ENCODE measurements at regions not wholly inside any gene's neighbourhood (a gene's known extent, or its start where the extent isn't known, plus 50 kb on each side); places are given as distances from the start of the nearest gene placed in this dataset.
"Not testable (repeated sequence)": the region's sequence is repeated elsewhere in the genome, so short reads cannot be mapped to it uniquely, and the experiment has no call there.

GRCh38 chr17:53475002-53475401 is 347.7 kb upstream of the KIF2B start:
- no peaks in the 10 kb centered on the region for H3K27me3 Mint-ChIP-seq
- no peak overlapping the region for H3K27ac Mint-ChIP-seq
- H3K9me3 Mint-ChIP-seq: peaks cover 4 to 6% of the 10 kb centered on the region in 2 donors
- ATAC-seq: no peak
- no peak overlapping the region for H3K4me3 Mint-ChIP-seq
- DNase-seq: no peak
- H3K4me1 Mint-ChIP-seq: no peaks in the 10 kb centered on the region

- peaks cover 0 to 14% of the 10 kb centered on the region in 2 donors for H3K9me3 Mint-ChIP-seq
- H3K4me1 Mint-ChIP-seq: no peaks in the 10 kb centered on the region
- ATAC-seq (no peak), DNase-seq (no peak)
- H3K27me3 Mint-ChIP-seq: no peaks in the 10 kb centered on the region
- no peak overlapping the region for H3K27ac Mint-ChIP-seq
- H3K4me3 Mint-ChIP-seq: no peak overlapping the region
Observed at GRCh38 chr17:53472586-53472985, 350.1 kb upstream of the KIF2B start.

- Mint-ChIP-seq H3K4me1 (no peaks in the 10 kb centered on the region), H3K9me3 (peaks cover 0 to 14% of the 10 kb centered on the region in 2 donors), H3K4me3 (no peak overlapping the region), H3K27ac (no peak overlapping the region), H3K27me3 (no peaks in the 10 kb centered on the region)
- ATAC-seq (no peak), DNase-seq (no peak)
Observed at GRCh38 chr17:53471514-53471913, 351.2 kb upstream of the KIF2B start.

- H3K27ac Mint-ChIP-seq: no peak overlapping the region
- peaks cover 0 to 14% of the 10 kb centered on the region in 2 donors for H3K9me3 Mint-ChIP-seq
- no peak for DNase-seq
- no peaks in the 10 kb centered on the region for H3K4me1 Mint-ChIP-seq
- no peak overlapping the region for H3K4me3 Mint-ChIP-seq
- ATAC-seq: no peak
- no peaks in the 10 kb centered on the region for H3K27me3 Mint-ChIP-seq
Observed at GRCh38 chr17:53470626-53471025, 352.1 kb upstream of the KIF2B start.

GRCh38 chr17:53466733-53467132 is 356.0 kb upstream of the KIF2B start:
- Mint-ChIP-seq H3K27ac (no peak overlapping the region), H3K4me3 (no peak overlapping the region), H3K9me3 (peaks cover 0 to 14% of the 10 kb centered on the region in 2 donors), H3K4me1 (no peaks in the 10 kb centered on the region), H3K27me3 (no peaks in the 10 kb centered on the region)
- no peak for DNase-seq
- no peak for ATAC-seq

GRCh38 chr17:53464396-53464795 is 358.3 kb upstream of the KIF2B start:
- H3K27ac Mint-ChIP-seq, DNase-seq, H3K4me3 Mint-ChIP-seq, ATAC-seq, H3K27me3 Mint-ChIP-seq, H3K4me1 Mint-ChIP-seq: not testable (repeated sequence)
- peaks cover 0 to 11% of the 10 kb centered on the region in 2 donors for H3K9me3 Mint-ChIP-seq

- peaks cover 0 to 12% of the 10 kb centered on the region in 2 donors for H3K9me3 Mint-ChIP-seq
- H3K4me1 Mint-ChIP-seq: no peaks in the 10 kb centered on the region
- no peak overlapping the region for H3K27ac Mint-ChIP-seq
- ATAC-seq: no peak
- no peak overlapping the region for H3K4me3 Mint-ChIP-seq
- H3K27me3 Mint-ChIP-seq: no peaks in the 10 kb centered on the region
- no peak for DNase-seq
Observed at GRCh38 chr17:53463363-53463762, 359.4 kb upstream of the KIF2B start.

- peaks cover under 1 to 14% of the 10 kb centered on the region in 2 donors for H3K9me3 Mint-ChIP-seq
- H3K27ac Mint-ChIP-seq: no peak overlapping the region
- DNase-seq: no peak
- no peak overlapping the region for H3K4me3 Mint-ChIP-seq
- no peaks in the 10 kb centered on the region for H3K27me3 Mint-ChIP-seq
- ATAC-seq: no peak
- no peaks in the 10 kb centered on the region for H3K4me1 Mint-ChIP-seq
Observed at GRCh38 chr17:53462393-53462811, 360.3 kb upstream of the KIF2B start.

GRCh38 chr17:53455943-53456342 is 366.8 kb upstream of the KIF2B start:
- not testable (repeated sequence) for H3K4me1 Mint-ChIP-seq, H3K27me3 Mint-ChIP-seq, H3K27ac Mint-ChIP-seq, ATAC-seq, H3K4me3 Mint-ChIP-seq, DNase-seq
- H3K9me3 Mint-ChIP-seq: peaks cover 6 to 14% of the 10 kb centered on the region in 2 donors

- no peak for ATAC-seq
- no peak for DNase-seq
- no peak overlapping the region for H3K4me3 Mint-ChIP-seq
- H3K9me3 Mint-ChIP-seq: peaks cover 6 to 12% of the 10 kb centered on the region in 2 donors
- H3K27me3 Mint-ChIP-seq: no peaks in the 10 kb centered on the region
- H3K4me1 Mint-ChIP-seq: no peaks in the 10 kb centered on the region
- no peak overlapping the region for H3K27ac Mint-ChIP-seq
Observed at GRCh38 chr17:53454337-53454736, 368.4 kb upstream of the KIF2B start.

GRCh38 chr17:53449324-53449723 is 373.4 kb upstream of the KIF2B start:
- no peak overlapping the region for H3K27ac Mint-ChIP-seq
- H3K9me3 Mint-ChIP-seq: no peaks in the 10 kb centered on the region
- no peaks in the 10 kb centered on the region for H3K4me1 Mint-ChIP-seq
- no peaks in the 10 kb centered on the region for H3K27me3 Mint-ChIP-seq
- no peak for ATAC-seq
- no peak overlapping the region for H3K4me3 Mint-ChIP-seq
- no peak for DNase-seq

GRCh38 chr17:53428913-53429312 is 393.8 kb upstream of the KIF2B start:
- Mint-ChIP-seq H3K4me1 (no peaks in the 10 kb centered on the region), H3K27me3 (no peaks in the 10 kb centered on the region), H3K4me3 (no peak overlapping the region), H3K9me3 (peaks cover 4 to 24% of the 10 kb centered on the region in 2 donors), H3K27ac (no peak overlapping the region)
- ATAC-seq (no peak), DNase-seq (no peak)

GRCh38 chr17:53426505-53426904 is 396.2 kb upstream of the KIF2B start:
- no peaks in the 10 kb centered on the region for H3K4me1 Mint-ChIP-seq
- DNase-seq (no peak), ATAC-seq (no peak)
- no peak overlapping the region for H3K27ac Mint-ChIP-seq
- no peak overlapping the region for H3K4me3 Mint-ChIP-seq
- peaks cover 4 to 31% of the 10 kb centered on the region in 2 donors for H3K9me3 Mint-ChIP-seq
- H3K27me3 Mint-ChIP-seq: no peaks in the 10 kb centered on the region

GRCh38 chr17:53420035-53420641 is 402.6 kb upstream of the KIF2B start:
- H3K4me1 Mint-ChIP-seq: no peaks in the 10 kb centered on the region
- no peak overlapping the region for H3K27ac Mint-ChIP-seq
- H3K9me3 Mint-ChIP-seq: peaks cover 5 to 16% of the 10 kb centered on the region in 2 donors
- no peaks in the 10 kb centered on the region for H3K27me3 Mint-ChIP-seq
- no peak for ATAC-seq
- DNase-seq: no peak
- no peak overlapping the region for H3K4me3 Mint-ChIP-seq

GRCh38 chr17:53409588-53409987 is 413.1 kb upstream of the KIF2B start:
- no peak overlapping the region for H3K27ac Mint-ChIP-seq
- H3K27me3 Mint-ChIP-seq: no peaks in the 10 kb centered on the region
- no peaks in the 10 kb centered on the region for H3K4me1 Mint-ChIP-seq
- no peak for DNase-seq
- H3K4me3 Mint-ChIP-seq: no peak overlapping the region
- ATAC-seq: no peak
- peaks cover 10 to 31% of the 10 kb centered on the region in 2 donors for H3K9me3 Mint-ChIP-seq

GRCh38 chr17:53406907-53407306 is 415.8 kb upstream of the KIF2B start:
- Mint-ChIP-seq H3K4me3 (no peak overlapping the region), H3K4me1 (no peaks in the 10 kb centered on the region), H3K9me3 (peaks cover 13 to 28% of the 10 kb centered on the region in 2 donors), H3K27me3 (no peaks in the 10 kb centered on the region), H3K27ac (no peak overlapping the region)
- DNase-seq: no peak
- ATAC-seq: no peak

- no peaks in the 10 kb centered on the region for H3K27me3 Mint-ChIP-seq
- H3K27ac Mint-ChIP-seq: no peak overlapping the region
- ATAC-seq (no peak), DNase-seq (no peak)
- H3K4me1 Mint-ChIP-seq: no peaks in the 10 kb centered on the region
- no peak overlapping the region for H3K4me3 Mint-ChIP-seq
- peaks cover 0 to 6% of the 10 kb centered on the region in 2 donors for H3K9me3 Mint-ChIP-seq
Observed at GRCh38 chr17:53391197-53391596, 431.5 kb upstream of the KIF2B start.
